Hematopoietic multipotent progenitor cell treated with erythropoietin and hydrocortisone succinate and interleukin-3 and kit ligand, for 15 days (in vitro differentiated cells): ENCODE measurements at regions not wholly inside any gene's neighbourhood (a gene's known extent, or its start where the extent isn't known, plus 50 kb on each side); places are given as distances from the start of the nearest gene placed in this dataset.
A peak's percentile ranks its signal among the peaks of the same experiment; 100 is the strongest.
"Not testable (repeated sequence)": the region's sequence is repeated elsewhere in the genome, so short reads cannot be mapped to it uniquely, and the experiment has no call there.

ENCODE experiments used
- DNase-seq: peaks from one replicate; pipeline ENCODE4 v3.0.0-alpha.2; 2015; ENCODE audit warnings: low spot score

DNA sequence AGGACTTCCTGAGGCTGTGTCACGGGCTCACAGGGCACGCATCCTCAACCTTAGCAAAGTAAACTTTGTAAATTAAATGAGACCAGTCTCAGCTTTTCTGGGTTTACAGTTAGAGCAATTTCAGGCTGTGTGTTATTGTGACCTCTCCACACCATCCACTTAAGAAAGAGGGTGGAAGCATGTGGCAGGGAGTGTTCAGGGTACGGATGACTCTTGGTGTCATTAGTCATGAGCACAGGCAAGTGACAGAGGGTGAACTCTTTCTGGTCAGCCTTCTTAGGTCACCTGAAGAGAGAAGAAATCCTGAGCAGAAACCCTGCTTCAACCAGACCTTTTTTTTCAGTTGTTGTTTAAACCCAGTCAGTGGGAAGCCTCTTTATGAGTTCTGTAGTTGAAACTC, 207.9 kb downstream of the ICOS start:
- DNase-seq = no peak

GRCh38 chr2:204145263-204145751, 208.7 kb downstream of the ICOS start:
- DNase-seq = peak; percentile 62

- no peak for DNase-seq
Observed at GRCh38 chr2:204145791-204146190, 209.2 kb downstream of the ICOS start.

DNA sequence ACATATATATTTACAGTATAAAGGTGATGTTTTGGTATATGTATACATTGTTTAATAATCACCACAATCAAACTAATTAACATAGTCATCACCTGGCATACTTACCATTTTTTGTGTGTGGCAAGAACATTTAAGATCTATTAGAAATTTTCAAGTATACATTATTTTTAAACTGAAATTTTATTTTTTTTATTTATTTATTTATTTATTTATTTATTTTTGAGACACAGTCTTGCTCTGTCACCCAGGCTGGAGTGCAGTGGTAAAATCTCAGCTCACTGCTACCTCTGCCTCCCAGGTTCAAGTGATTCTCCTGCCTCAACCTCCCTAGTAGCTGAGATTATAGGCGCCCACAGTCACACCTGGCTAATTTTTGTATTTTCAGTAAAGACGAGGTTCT, 210.5 kb downstream of the ICOS start:
- not testable (repeated sequence) for DNase-seq

DNA sequence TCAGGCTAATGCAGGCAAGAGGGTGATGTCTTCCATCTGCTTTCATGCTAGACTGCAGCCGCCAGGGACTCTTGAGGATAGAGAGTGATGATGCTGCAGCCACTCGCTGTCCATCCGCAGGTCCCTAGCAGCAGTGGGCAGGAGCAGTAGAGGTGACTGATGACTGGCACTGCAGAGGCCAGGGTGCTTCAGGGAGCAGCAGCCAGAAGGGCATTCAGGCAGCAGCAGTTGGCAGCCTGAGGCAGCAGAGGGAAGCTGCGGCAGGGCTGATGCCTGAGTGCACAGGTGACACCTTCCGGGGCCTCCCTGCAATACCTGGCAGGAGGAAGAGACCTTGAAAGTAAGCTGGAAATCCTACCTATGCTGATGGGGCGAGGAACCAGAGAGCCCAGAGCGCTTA, 214.2 kb downstream of the ICOS start:
- DNase-seq = no peak

- DNase-seq = no peak
Observed at GRCh38 chr2:204152616-204153015, 216.1 kb downstream of the ICOS start.

DNA sequence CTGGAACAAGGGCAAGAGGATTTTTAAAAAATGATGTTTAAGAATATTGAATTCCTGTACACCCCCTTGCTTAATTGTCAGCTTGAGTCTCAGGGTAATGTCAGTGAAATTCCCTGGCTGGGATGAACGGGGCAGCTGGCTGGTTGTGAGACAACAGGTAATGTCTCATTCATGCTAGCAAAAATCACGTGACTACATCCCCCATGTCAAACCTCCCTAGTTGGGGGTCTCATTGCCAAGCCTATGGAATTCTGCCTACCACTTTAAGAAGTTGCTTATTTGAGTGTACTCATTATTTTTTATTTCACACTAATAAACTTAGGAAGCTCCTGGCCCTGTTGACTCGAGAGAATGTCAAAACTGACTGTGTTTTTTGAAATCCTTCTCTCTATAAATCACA, 218.3 kb downstream of the ICOS start:
- DNase-seq = no peak

- no peak for DNase-seq
Observed at GRCh38 chr2:204156456-204156855, 219.9 kb downstream of the ICOS start.

GRCh38 chr2:204157684-204158083, 221.1 kb downstream of the ICOS start:
- no peak for DNase-seq

GRCh38 chr2:204159526-204159925, 223.0 kb downstream of the ICOS start:
- no peak for DNase-seq

- no peak for DNase-seq
Observed at GRCh38 chr2:204160989-204161388, 224.4 kb downstream of the ICOS start.

GRCh38 chr2:204161886-204162285, 225.3 kb downstream of the ICOS start:
- DNase-seq = no peak

DNA sequence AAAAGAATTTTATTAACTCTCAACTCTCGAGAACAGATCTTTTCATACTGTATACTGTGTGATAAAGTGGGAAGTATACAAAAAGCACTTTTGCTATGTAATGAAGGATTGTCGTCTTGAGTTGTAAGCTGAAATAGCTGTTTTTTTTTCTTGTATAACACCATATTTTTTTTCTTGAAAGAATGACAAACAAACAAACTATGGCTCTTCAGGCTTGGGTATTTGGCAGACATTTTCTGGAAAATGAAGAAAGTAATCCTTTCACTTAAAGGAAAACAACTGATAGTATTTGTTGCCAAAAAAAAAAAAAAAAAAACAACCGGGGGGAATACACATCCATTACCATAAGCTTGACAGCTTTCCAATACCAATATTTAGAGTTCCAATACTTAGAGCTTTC, 230.4 kb downstream of the ICOS start:
- DNase-seq = no peak

DNA sequence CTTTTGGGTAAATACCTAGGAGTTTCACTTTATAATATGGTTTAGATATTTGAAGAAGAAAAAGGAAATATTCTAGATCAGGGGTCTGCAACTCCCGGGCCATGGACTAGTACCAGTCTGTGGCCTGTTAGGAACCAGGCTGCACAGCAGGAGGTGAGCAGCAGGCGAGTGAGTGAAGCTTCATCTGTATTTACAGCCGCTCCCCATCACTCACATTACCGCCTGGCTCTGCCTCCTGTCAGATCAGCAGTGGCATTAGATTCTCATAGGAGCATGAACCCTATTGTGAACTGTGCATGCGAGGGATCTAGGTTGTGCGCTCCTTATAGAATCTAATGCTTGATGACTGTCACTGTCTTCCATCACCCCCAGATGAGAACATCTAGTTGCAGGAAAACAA, 231.1 kb downstream of the ICOS start:
- not testable (repeated sequence) for DNase-seq

GRCh38 chr2:204170411-204170810, 233.8 kb downstream of the ICOS start:
- no peak for DNase-seq

- no peak for DNase-seq
Observed at GRCh38 chr2:204171432-204172144, 235.0 kb downstream of the ICOS start.

GRCh38 chr2:204172145-204172600, 235.6 kb downstream of the ICOS start:
- DNase-seq = no peak

- DNase-seq = no peak
Observed at GRCh38 chr2:204174034-204174433, 237.5 kb downstream of the ICOS start.

DNA sequence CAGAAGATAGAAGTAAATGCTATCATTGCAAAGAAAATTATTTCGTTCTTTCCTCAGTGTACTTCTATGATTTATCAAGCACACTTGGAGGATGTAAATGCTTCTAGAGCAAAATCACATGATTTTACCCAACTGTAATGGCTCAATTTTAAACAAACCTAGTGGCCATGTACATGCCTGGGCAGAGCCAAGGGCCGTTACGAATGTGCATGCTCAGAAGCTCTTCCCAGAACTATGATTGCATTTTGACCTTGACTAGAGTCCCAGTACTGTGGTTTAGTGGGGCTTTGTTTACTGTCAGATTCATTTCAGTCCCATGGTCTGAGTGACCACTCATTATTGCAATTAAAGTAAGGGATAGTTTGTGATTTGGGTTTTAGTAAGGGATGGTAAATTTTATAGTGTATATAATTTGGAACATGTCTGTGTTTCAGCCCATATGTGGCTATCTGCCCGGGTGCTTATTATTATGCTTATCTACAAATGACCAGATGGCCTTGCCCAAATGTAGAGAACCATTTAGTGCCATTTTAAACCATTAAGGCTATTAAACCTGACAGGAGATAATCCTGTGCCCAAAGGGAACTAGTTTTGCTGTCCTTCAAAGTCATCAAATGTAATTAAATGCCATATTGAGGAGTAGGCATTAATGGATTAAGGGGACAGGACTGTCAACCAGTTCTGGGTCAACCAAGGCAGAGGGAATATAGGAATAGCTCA, 239.1 kb downstream of the ICOS start:
- no peak for DNase-seq

DNA sequence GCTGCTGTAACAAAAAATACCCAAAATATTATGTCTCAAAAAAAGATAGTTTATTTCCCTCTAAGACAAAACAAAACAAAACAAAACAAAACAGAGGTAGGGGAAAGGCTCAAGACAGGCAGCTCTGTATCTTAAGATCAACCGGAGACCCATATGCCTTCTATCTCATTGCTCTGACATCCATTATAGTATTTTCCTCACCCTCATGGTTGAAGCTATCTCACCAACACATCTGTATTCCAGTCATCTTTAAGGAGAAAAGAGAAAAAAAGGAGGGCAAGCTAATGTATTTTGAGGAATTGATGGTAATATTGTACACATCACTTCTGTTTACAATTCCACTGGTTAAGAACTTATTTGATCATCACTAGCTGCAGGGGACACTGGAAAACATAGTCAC, 239.7 kb downstream of the ICOS start:
- DNase-seq = no peak

DNA sequence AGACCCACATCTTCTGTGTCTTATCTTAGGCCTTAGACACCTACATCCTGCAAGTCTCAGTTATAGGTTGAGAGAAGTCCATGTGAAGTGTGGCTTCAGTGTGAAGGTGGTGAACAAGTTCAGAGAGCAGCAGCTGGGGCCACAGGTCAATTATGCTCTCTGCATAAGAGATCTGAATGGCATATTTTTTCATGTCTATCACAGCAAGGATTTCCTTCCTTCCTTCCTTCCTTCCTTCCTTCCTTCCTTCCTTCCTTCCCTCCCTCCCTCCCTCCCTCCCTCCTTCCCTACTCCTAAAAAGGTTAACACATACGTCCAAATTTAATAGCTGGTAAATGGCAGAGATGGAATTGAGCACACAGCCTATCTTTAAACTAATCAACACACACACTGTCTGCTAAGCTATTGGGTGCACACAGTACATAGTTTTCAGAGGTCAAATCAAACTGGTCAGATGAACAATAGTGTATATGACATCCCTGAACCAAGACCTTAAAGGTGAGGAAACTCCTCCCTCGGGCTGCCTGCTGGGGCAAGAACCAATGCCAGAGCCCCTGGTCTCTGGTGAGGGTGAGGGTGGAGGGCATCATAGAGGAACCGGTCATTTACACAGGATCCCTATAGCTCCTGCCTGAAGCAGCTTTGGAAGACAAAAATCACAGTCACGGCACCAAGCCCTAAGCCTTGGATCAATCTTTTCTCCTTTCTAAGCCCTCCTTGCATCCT, 240.9 kb downstream of the ICOS start:
- no peak for DNase-seq

- peak; percentile 19 for DNase-seq
Observed at GRCh38 chr2:204177977-204178522, 241.5 kb downstream of the ICOS start.

GRCh38 chr2:204180649-204181048, 244.1 kb downstream of the ICOS start:
- no peak for DNase-seq
